Motor neuron (in vitro differentiated cells): ENCODE measurements at regions not wholly inside any gene's neighbourhood (a gene's known extent, or its start where the extent isn't known, plus 50 kb on each side); places are given as distances from the start of the nearest gene placed in this dataset.

Experiments used
- ATAC-seq, 8 experiments: fragments of 200-7000 bp; cut with Tn5 transposase; replicated peaks in 6 of 8; 2 replicates each; pipeline ENCODE4 v1.8.0; 2021; ENCODE audit warnings: mild to moderate bottlenecking in 8 of 8, moderate library complexity in 8 of 8
- H3K27ac ChIP-seq, 2 donors: fragments of 250-450 bp; sonication (Bioruptor Pico); 2 replicates each; pipeline ENCODE4 v1.9.0; 2021; ENCODE audit warnings: antibody characterized with exemption in 2 of 2, mild to moderate bottlenecking in 2 of 2, moderate library complexity in 1 of 2
- H3K4me1 ChIP-seq, 2 donors: fragments of 250-450 bp; sonication (Bioruptor Pico); replicated peaks in 1 of 2; 2 replicates each; pipeline ENCODE4 v1.6.1; 2021; ENCODE audit warnings: antibody characterized with exemption in 2 of 2, mild to moderate bottlenecking in 2 of 2, moderate library complexity in 1 of 2
- H3K4me3 ChIP-seq, 5 donors: fragments of 250-450 bp; sonication (Bioruptor Pico); 2 replicates each; pipeline ENCODE4 v1.9.0; 2021; ENCODE audit warnings: antibody characterized with exemption in 5 of 5, mild to moderate bottlenecking in 5 of 5, moderate library complexity in 4 of 5
- WGBS, 10 experiments: fragments of 450-650 bp; shearing (Covaris generic); methylation state at CpG; one replicate each; pipeline ENCODE4 v1.0.0; 2022; 5-methylcytosine and 5-hydroxymethylcytosine counted together
- in situ Hi-C, 9 experiments: fragments of 400-800 bp; cut with MboI; loops; one replicate each; pipeline ENCODE4 v1.15.0; 2021; ENCODE audit warnings: low sequenced_read_pairs in 9 of 9, low pct_unique_long_range_greater_than_20kb in 2 of 9; ENCODE audit not compliant: unreplicated experiment in 9 of 9

DNA sequence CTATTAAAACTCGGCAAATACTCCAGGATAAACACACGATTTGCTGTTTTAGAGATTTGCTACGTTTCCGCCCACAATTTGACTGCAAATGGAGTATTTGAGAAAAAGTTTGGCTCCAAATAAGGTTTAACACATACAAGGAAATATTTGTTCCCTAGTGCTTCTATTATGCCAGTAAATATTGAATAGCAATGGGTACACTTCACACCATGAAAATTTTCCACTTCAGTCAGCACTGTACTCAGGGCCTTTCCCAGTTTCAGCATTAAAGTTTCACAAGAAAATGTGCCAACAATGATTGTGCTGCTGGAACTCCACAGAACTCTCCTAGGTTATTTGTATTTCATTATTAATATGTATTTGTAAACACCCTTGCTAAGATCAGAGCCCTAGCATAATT is 498.0 kb downstream of the TBL1XR1 start:
- no peak overlapping the region for H3K27ac ChIP-seq
- no peak overlapping the region for H3K4me3 ChIP-seq
- in situ Hi-C loops, result no loop called here
- no peak for ATAC-seq
- H3K4me1 ChIP-seq, result peaks cover 20 to 32% of the 10 kb centered on the region in 2 donors
- WGBS, 10 experiments, result 0 to 73% (median 53%) methylated on average over 1 to 4 of the region's 4 CpGs; no CpG with 5 or more reads in 2 of the 10 experiments

DNA sequence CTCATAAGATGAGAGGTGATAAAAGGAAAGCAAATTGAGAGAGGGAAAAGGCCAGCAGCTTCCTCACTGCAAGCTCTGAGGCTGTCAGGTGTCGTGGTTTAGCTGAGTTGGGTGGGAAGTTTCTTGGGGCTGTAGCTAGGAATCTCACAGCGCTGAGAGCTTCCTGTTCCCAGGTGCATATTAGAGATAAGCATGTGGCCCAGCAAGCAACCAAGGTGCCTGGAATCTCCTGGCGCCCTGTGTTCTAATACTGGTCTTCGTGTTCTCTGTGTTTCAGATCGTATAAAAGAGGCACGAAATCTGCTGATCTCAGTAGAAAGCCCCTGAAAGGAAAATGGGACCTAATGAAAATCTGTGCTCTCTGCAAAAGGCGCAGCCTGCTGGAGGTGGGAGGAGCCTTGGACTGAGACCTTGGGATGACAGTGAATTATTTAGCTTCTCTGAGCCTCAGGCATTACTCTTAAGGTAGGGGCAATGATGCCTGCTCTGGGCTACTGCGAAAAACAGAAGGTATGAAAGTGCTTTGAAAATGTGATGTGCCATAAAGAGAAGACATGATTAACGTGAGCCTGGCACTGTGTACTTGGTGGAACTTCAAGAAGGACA is 499.9 kb downstream of the TBL1XR1 start:
- Histone ChIP-seq H3K4me1 (peaks cover 25 to 46% of the 10 kb centered on the region in 2 donors), H3K4me3 (no peak overlapping the region), H3K27ac (peak overlapping the region; percentile 32 to 40)
- 21 to 88% (median 73%) methylated on average over 1 to 6 of the region's 9 CpGs for WGBS, 10 experiments
- peak in 3 of 8 experiments; percentile 26 to 51 (median 39) for ATAC-seq
- in situ Hi-C loops, result no loop called here

DNA sequence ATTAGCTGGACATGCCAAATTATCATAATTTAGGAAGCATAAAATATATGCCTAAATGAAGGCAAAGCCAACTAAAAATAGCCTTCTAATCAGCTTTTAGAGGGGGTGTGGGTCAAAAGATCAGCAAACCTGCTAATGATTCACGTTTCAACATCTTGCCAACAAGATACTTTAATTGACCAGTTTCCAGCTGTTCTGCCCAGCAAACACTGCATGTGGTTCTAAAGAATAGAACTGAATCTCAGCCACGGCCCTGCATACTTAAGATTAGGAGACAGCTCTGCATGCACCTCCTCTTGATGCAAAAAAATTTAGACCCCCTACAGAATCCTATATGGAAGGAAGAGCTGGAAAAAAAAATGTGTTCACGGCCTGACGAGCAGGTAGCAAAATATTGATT is 500.5 kb downstream of the TBL1XR1 start:
- ATAC-seq, result peak in 3 of 8 experiments; percentile 23 to 33 (median 28)
- 0 to 86% (median 45%) methylated on average over 1 to 4 of the region's 4 CpGs for WGBS, 10 experiments
- in situ Hi-C loops, result no loop called here
- Histone ChIP-seq H3K4me1 (peaks cover 25 to 52% of the 10 kb centered on the region in 2 donors), H3K27ac (peak overlapping the region in 1 of 2 donors; percentile 32), H3K4me3 (no peak overlapping the region)

DNA sequence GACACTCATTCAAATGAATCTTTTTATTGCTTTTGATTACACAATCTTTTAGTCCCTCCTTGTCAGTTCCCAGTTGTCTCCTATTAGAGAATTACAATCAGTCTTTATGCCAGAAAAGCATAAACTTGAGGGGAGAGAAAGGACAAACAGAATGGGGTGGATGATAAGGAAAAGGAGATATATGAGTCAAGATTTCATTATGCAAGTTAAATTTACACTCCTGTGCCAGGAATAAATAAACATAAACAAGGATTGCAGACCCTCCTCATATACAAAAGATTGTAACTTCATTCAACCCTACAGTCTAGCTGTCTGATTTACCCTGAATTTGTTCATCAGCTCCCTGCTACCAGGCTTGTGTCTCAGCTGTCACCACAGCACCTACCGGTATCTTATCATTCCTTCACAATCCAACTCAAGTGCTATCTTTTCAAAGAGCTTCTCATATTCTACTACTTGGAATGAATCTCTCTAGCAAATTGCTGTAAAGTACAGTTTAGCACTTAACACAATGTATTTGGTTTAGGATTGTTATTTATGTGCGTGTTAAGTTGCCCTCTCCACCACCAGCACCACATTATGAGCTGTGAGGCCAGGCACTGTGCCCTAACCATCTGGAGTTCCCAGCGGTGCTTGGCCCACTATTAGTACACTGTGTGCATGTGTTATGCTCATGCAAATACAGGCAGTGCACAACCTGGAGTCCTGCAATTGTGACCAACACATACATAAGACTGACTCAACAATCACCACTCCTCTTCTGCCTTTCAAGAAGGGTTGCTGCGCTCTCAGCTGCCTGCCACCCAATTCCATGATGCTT is 504.1 kb downstream of the TBL1XR1 start:
- H3K4me1 ChIP-seq, result peaks cover 37 to 76% of the 10 kb centered on the region in 2 donors
- 25 to 100% (median 83%) methylated on average over 1 to 3 of the region's 4 CpGs; no CpG with 5 or more reads in 2 of the 10 experiments for WGBS, 10 experiments
- ATAC-seq, result peak in 4 of 8 experiments; percentile 15 to 87 (median 64)
- H3K4me3 ChIP-seq, result no peak overlapping the region
- peak overlapping the region in 1 of 2 donors; percentile 37 for H3K27ac ChIP-seq
- in situ Hi-C loops, result no loop called here

DNA sequence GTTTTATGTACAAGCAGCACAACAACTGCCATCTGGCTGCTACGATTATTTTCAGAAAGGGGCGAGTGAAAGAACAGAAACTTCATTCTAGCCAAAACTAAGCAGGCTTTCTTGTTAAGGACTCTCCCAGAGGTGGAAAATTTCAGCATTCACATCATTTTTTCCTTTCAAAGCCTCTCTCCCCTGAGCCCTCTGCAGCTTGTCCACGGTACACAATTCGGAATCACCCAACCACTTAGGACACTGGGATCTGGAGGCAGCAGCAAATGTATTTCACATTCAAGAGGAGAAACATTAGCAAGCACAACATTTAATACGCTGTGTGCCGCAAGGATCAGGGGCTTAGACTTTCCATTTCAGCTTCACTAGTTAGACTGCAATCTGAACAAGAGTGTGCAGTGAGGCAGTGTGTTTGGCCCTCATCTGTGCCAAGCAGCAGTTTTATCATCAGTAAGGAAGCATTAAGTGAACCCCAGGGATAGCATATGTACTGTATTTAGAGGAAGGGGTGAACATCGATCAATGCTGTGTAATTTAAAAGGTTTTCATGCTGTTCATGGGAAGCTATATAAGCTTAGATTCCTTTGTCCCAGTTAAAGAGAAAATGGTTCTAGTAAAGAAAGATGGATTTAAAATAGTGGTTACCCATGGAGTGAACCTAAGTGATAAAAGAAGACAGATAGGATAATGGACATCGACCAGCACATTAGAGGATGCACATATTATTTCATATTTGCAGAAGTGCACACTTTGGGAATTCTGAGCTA is 504.9 kb downstream of the TBL1XR1 start:
- in situ Hi-C loops, result no loop called here
- H3K4me1 ChIP-seq, result peaks cover 32 to 68% of the 10 kb centered on the region in 2 donors
- 20 to 100% (median 66%) methylated on average over 1 to 8 of the region's 8 CpGs for WGBS, 10 experiments
- H3K4me3 ChIP-seq, result no peak overlapping the region
- peak overlapping the region in 1 of 2 donors; percentile 37 for H3K27ac ChIP-seq
- ATAC-seq, result peak in 5 of 8 experiments; percentile 5 to 74 (median 16)

DNA sequence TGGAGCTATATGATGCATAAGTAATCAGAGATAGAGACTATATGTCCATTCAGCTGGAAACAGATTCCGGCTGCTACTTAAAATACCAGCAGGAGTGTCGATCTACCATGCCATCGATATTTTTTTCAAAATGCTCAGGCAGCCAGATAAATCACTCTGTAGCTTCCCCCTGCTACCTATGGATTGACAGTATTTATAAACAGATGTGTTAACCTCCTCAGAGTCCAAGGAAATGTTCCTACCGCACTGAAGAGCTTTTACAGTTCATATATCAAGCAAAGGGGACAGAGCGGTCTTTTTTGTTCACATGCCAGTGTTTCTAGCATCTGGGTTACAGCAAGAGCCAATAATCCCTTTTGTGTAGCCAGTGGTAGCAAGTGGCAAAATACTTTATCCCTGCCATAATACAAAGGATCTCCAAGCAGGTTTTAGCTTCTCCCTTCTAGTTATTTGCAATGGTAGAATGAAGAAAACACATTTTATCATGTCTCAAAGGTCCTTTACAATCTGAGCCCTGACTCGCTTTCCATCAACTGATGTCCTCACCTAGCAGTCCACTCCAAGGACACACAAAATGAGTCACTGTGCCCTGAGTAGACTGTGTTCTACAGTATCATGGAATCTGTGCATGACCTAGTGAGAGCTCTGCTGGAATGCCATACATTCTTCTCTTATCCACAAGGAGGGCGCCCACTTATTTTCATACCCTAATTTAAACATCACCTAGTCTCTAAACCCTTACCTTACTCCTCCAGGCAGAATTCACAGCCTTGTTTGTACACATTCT is 507.0 kb downstream of the TBL1XR1 start:
- in situ Hi-C loops, result no loop called here
- WGBS, 10 experiments, result 0 to 100% (median 54%) methylated on average over 1 to 5 of the region's 7 CpGs
- H3K4me3 ChIP-seq, result no peak overlapping the region
- H3K4me1 ChIP-seq, result peaks cover 17 to 47% of the 10 kb centered on the region in 2 donors
- peak in 5 of 8 experiments; percentile 29 to 83 (median 72) for ATAC-seq
- H3K27ac ChIP-seq, result peak overlapping the region in 1 of 2 donors; percentile 22

DNA sequence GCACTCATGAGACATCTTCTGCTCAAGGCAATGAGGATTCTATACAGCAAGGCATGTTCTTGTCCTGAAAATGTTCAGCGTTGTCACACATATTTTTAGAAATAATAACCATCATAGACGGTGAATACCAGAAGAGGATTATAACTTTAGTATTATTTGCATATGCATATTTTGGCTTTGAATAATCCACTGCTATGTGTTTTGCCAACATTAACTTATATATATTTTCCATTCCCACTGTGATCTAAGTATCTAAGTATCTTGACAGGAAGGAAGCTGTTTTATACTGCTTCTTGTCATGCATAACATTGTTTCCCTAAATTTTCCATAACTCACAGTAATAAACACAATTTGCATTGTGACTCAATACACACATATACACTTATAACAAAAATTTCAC is 509.5 kb downstream of the TBL1XR1 start:
- Histone ChIP-seq H3K27ac (no peak overlapping the region), H3K4me3 (no peak overlapping the region), H3K4me1 (peaks cover 15 to 34% of the 10 kb centered on the region in 2 donors)
- peak in 1 of 8 experiments; percentile 86 for ATAC-seq
- WGBS, 10 experiments, result 7 to 100% (median 89%) methylated on average over 2 of the region's 2 CpGs; no CpG with 5 or more reads in 1 of the 10 experiments
- in situ Hi-C loops, result no loop called here

DNA sequence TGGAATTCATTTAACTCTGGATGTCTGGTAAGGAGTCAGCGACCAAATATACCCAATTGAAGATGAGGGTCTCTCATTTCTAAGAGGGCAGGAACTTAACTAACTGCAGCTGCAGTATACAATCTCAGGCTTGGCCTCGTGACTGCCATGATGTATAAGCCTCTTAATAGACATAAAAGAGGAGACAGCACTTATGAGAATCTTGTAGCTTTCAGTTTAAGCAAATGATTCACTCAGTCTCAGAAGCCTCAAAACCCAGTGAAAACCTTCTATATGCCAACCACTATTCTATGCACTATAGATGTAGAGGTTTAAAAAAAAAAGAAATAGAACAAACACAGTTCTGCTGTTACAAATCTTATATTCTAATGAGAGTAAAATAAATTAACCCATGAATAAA is 513.9 kb downstream of the TBL1XR1 start:
- no peak overlapping the region for H3K27ac ChIP-seq
- no peak overlapping the region for H3K4me3 ChIP-seq
- 0 to 94% (median 80%) methylated on average over 1 to 2 of the region's 2 CpGs; no CpG with 5 or more reads in 3 of the 10 experiments for WGBS, 10 experiments
- in situ Hi-C loops, result no loop called here
- H3K4me1 ChIP-seq, result no peaks in the 10 kb centered on the region
- ATAC-seq, result no peak

DNA sequence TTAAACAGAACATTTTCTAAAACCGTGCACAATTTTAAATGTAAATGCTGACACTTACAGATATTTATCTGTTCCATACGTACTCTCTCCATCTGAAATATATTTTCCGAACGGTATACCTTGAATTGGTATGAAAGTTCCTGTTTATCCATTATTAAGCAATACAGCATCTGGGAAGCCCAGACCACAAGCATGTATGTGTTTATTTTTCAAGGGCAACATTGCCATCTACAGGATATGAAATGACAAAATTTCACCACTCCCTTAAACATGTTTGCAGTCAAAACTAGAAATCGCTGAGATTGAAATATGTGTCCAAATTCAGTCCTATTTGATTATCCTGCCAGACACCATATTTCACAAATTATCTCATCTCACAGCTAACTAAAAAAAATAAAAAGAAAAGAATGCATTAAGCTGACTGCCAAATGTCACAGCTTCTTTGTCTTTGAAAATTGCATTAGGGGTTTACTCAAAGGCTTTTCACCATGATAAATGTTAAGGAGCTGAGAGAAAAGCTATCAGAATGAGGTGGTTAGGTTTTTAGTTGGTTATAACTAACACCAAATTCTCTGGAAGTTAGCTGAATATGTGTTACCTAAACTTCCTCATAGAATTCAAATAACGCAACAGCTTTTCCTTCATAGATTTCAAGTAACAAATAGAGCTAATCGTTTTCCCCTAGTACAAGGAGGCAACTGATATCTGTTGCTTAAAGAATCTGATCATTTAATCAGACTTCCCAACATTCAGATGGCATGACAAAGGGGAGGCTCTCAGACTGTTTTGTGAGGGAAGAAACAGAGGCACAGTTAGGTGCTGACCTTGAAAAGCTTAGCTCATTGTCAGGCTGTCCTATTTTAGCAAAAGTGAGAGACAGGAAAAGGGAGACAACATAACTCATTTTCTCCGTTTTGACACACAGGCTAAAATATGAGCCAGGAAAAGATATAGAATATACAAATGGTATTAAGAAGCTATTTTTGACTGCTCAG is 533.1 kb downstream of the TBL1XR1 start:
- Histone ChIP-seq H3K4me3 (no peak overlapping the region), H3K27ac (no peak overlapping the region), H3K4me1 (peaks cover 0 to 21% of the 10 kb centered on the region in 2 donors)
- WGBS, 10 experiments, result 0 to 56% (median 29%) methylated on average over 1 to 8 of the region's 8 CpGs
- in situ Hi-C loops, result no loop called here
- peak; percentile 79 to 95 (median 90) for ATAC-seq

DNA sequence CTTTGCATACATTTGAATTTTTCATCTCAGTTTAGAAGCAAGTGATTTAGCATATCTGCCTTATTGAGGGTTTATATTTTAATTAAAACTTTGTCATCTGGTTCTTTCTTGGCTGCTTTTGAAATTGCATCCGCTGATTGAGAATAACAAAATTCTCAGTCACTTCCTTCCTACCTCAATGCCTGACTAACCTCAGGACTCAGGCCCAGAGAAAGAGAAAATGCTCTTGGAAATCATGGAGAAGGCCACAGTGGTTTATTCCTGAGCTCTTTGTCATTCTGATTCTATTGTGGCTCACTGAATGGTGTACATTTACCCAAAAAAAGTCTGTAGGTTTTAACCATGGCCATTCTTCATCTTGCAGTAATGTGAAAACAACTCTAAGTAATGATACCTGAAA is 533.9 kb downstream of the TBL1XR1 start:
- H3K27ac ChIP-seq, result no peak overlapping the region
- in situ Hi-C loops, result no loop called here
- no peak overlapping the region for H3K4me3 ChIP-seq
- 0 to 67% (median 20%) methylated on average over 1 of the region's 1 CpG; no CpG with 5 or more reads in 2 of the 10 experiments for WGBS, 10 experiments
- peaks cover 0 to 21% of the 10 kb centered on the region in 2 donors for H3K4me1 ChIP-seq
- ATAC-seq, result peak in 4 of 8 experiments; percentile 13 to 60 (median 46)

DNA sequence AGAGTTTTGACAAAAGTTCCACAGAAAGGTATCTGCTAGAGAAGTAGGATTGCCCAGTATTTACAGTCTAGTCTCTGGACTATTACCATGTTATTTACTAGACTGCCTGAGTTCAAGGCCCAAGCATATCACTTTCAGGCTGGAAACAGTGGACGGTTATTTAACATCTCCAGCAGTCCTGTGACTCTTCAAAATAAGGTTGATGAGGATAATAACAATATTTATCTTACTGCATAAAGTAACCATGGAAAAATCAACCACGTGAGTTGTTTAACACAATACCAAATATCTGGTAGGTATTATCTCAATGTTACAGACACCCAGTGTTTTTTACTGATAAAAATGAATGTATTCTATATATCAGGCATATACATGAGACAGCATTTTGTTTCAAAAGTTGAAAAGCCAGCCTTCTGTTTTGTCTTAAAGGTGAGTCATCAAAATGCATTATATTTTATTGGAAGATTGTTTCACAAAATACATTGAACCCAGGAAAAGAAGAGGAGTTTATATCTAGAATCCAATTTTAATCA is 535.8 kb downstream of the TBL1XR1 start:
- no peak for ATAC-seq
- 47 to 100% (median 92%) methylated on average over 1 to 2 of the region's 2 CpGs; no CpG with 5 or more reads in 1 of the 10 experiments for WGBS, 10 experiments
- Histone ChIP-seq H3K27ac (no peak overlapping the region), H3K4me3 (no peak overlapping the region), H3K4me1 (peaks cover 0 to 23% of the 10 kb centered on the region in 2 donors)
- in situ Hi-C loops, result no loop called here
